Keratinocyte (primary cell): ENCODE measurements at regions not wholly inside any gene's neighbourhood (a gene's known extent, or its start where the extent isn't known, plus 50 kb on each side); places are given as distances from the start of the nearest gene placed in this dataset.

Experiments used
- EZH2 ChIP-seq: IDR thresholded peaks from one replicate; pipeline ENCODE4 v1.6.1; 2012; ENCODE audit warnings: inconsistent platforms, mild to moderate bottlenecking, low read length, moderate library complexity
- TF ChIP-seq, protein P1 (sequence below), 3 experiments: IDR thresholded peaks in 1 of 3; conservative IDR thresholded peaks in 1 of 3; optimal IDR thresholded peaks in 1 of 3; 2 replicates in 2 of 3; 3 replicates in 1 of 3; pipeline versions ENCODE3 to v1.5.1; 2011; ENCODE audit warnings: low read length in 3 of 3, mild to moderate bottlenecking in 3 of 3, moderate library complexity in 2 of 3, control low read depth in 1 of 3, inconsistent platforms in 1 of 3; ENCODE audit not compliant: insufficient read depth in 2 of 3; ENCODE audit errors: extremely low read depth in 1 of 3

DNA sequence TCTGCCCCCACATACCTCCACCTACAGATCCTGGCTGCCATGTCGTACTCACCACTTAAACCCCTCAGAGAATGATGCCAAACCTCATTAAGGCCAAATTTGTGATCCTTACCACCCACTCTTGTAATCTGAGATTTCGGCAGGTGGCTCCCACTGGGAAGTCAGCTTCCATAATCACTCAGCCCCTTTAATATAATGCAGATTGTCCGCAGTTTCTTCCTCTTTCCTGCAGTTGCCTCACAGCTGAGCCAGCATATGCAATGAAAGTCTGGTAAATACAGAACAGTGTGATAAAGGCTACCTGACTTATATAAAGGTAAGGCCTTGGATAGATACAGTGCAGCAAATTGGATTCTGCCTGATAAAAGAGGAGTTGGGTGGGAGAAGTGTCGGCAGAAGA lies 515.2 kb upstream of the TENM4 start:
- TF ChIP-seq, protein P1, sequence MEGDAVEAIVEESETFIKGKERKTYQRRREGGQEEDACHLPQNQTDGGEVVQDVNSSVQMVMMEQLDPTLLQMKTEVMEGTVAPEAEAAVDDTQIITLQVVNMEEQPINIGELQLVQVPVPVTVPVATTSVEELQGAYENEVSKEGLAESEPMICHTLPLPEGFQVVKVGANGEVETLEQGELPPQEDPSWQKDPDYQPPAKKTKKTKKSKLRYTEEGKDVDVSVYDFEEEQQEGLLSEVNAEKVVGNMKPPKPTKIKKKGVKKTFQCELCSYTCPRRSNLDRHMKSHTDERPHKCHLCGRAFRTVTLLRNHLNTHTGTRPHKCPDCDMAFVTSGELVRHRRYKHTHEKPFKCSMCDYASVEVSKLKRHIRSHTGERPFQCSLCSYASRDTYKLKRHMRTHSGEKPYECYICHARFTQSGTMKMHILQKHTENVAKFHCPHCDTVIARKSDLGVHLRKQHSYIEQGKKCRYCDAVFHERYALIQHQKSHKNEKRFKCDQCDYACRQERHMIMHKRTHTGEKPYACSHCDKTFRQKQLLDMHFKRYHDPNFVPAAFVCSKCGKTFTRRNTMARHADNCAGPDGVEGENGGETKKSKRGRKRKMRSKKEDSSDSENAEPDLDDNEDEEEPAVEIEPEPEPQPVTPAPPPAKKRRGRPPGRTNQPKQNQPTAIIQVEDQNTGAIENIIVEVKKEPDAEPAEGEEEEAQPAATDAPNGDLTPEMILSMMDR (optimal IDR thresholded peaks at IDR 0.05 in 1 of 3, IDR thresholded peaks at IDR 0.05 in 1 of 3, conservative IDR thresholded peaks at IDR 0.05 in 1 of 3; ENCODE audit: extremely low read depth in 1 of 3, insufficient read depth in 2 of 3, low read length in 3 of 3) = no peak
- TF ChIP-seq EZH2 = no peak
